ENCODE measurements at regions not wholly inside any gene's neighbourhood (a gene's known extent, or its start where the extent isn't known, plus 50 kb on each side); places are given as distances from the start of the nearest gene placed in this dataset.

GRCh38 chr2:84194949-84195644 is 264.0 kb downstream of the SUCLG1 start:
- TF ChIP-seq, protein P1, sequence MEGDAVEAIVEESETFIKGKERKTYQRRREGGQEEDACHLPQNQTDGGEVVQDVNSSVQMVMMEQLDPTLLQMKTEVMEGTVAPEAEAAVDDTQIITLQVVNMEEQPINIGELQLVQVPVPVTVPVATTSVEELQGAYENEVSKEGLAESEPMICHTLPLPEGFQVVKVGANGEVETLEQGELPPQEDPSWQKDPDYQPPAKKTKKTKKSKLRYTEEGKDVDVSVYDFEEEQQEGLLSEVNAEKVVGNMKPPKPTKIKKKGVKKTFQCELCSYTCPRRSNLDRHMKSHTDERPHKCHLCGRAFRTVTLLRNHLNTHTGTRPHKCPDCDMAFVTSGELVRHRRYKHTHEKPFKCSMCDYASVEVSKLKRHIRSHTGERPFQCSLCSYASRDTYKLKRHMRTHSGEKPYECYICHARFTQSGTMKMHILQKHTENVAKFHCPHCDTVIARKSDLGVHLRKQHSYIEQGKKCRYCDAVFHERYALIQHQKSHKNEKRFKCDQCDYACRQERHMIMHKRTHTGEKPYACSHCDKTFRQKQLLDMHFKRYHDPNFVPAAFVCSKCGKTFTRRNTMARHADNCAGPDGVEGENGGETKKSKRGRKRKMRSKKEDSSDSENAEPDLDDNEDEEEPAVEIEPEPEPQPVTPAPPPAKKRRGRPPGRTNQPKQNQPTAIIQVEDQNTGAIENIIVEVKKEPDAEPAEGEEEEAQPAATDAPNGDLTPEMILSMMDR (IDR thresholded peaks at IDR 0.05; ENCODE audit: low read length): no peak
- TF ChIP-seq EZH2 (IDR thresholded peaks at IDR 0.05; ENCODE audit: borderline replicate concordance, low read length): no peak
